GM23248 (cell line): ENCODE measurements at regions not wholly inside any gene's neighbourhood (a gene's known extent, or its start where the extent isn't known, plus 50 kb on each side); places are given as distances from the start of the nearest gene placed in this dataset.

Experiments used
- EZH2 ChIP-seq: fragments of 200-600 bp; sonication (generic); IDR thresholded peaks from 2 replicates; pipeline ENCODE4 v1.6.1; 2018; ENCODE audit warnings: antibody characterized with exemption, mild to moderate bottlenecking; ENCODE audit not compliant: insufficient read depth, poor library complexity, severe bottlenecking
- EZH2phosphoT487 ChIP-seq: fragments of 200-600 bp; sonication (generic); IDR thresholded peaks from 2 replicates; pipeline ENCODE4 v1.6.1; 2018; ENCODE audit warnings: antibody characterized with exemption, moderate library complexity, mild to moderate bottlenecking, low read depth; ENCODE audit not compliant: insufficient read depth

DNA sequence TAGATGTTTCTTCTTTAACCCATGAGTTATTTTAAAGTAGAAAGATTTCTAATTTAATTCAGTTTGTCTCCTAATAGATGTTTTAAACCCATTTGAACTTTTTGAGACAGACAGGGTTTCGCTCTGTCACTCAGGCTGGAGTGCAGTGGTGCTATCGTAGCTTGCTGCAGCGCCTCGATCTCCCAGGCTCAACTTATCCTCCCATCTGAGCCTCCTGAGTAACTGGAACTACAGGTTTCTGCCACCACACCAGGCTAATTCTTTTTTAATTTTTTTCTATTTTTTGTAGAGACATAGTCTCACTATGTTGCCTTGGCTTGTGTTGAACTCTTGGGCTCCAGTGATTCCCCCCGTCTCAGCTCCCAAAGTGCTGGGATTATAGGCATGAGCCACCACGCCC is 53.0 kb upstream of the RAB18 start:
- TF ChIP-seq EZH2 (no peak), EZH2phosphoT487 (no peak)
